Caco-2 (cell line): ENCODE measurements at regions not wholly inside any gene's neighbourhood (a gene's known extent, or its start where the extent isn't known, plus 50 kb on each side); places are given as distances from the start of the nearest gene placed in this dataset.

ENCODE experiments used
- BruUV-seq: library from RNA; stranded (reverse); fragments of 400-500 nt; replicated peaks from 2 replicates; lab custom pipeline; 2021; lab: Mats Ljungman, UMichigan
- CTCF ChIA-PET: fragments of 300-600 bp; sonication (Branson Sonifier 250); formaldehyde crosslinking; loops from one replicate; lab custom pipeline; 2022; ENCODE audit warnings: antibody characterized with exemption; lab: Charles Lee
- POLR2A ChIA-PET: fragments of 300-600 bp; sonication (Branson Sonifier 250); formaldehyde crosslinking; loops from one replicate; lab custom pipeline; 2022; ENCODE audit warnings: antibody characterized with exemption; lab: Charles Lee
- DNase-seq, 2 experiments: peaks; one replicate each; pipeline versions ENCODE4 v3.0.0 to v3.0.0-alpha.2; 2020 to 2022
- H3K27me3 ChIP-seq: replicated peaks from 2 replicates; pipeline ENCODE4 v1.6.0; 2011; ENCODE audit warnings: low read length; ENCODE audit not compliant: control insufficient read depth, insufficient read depth
- H3K36me3 ChIP-seq: 2 replicates; pipeline ENCODE4 v1.5.1; 2011; ENCODE audit warnings: low read length; ENCODE audit not compliant: control insufficient read depth, insufficient read depth
- H3K4me1 ChIP-seq: fragments of 250-450 bp; sonication (Bioruptor Pico); 2 replicates; pipeline ENCODE4 v1.5.1; 2020; ENCODE audit warnings: mild to moderate bottlenecking
- H3K4me3 ChIP-seq: 2 replicates; pipeline ENCODE4 v1.5.1; 2011; ENCODE audit warnings: low read depth, mild to moderate bottlenecking, control low read depth, low read length
- H3K9me3 ChIP-seq: fragments of 250-450 bp; sonication (Bioruptor Pico); 2 replicates; pipeline ENCODE4 v1.5.1; 2020; ENCODE audit warnings: mild to moderate bottlenecking, moderate library complexity
- H3K27ac Mint-ChIP-seq: one replicate; pipeline ENCODE4 v1.8.0; 2022; ENCODE audit warnings: mixed read lengths; ENCODE audit not compliant: unreplicated experiment
- H3K27me3 Mint-ChIP-seq: one replicate; pipeline ENCODE4 v1.8.0; 2022; ENCODE audit warnings: mixed read lengths; ENCODE audit not compliant: insufficient read depth, unreplicated experiment
- H3K36me3 Mint-ChIP-seq: one replicate; pipeline ENCODE4 v1.8.0; 2022; ENCODE audit warnings: mild to moderate bottlenecking, mixed read lengths; ENCODE audit not compliant: insufficient read depth, unreplicated experiment
- H3K4me1 Mint-ChIP-seq: one replicate; pipeline ENCODE4 v1.8.0; 2022; ENCODE audit warnings: low read depth, mixed read lengths; ENCODE audit not compliant: unreplicated experiment
- H3K4me3 Mint-ChIP-seq: one replicate; pipeline ENCODE4 v1.8.0; 2022; ENCODE audit warnings: mild to moderate bottlenecking, moderate library complexity, mixed read lengths; ENCODE audit not compliant: unreplicated experiment
- H3K9me3 Mint-ChIP-seq: one replicate; pipeline ENCODE4 v1.8.0; 2022; ENCODE audit warnings: mixed read lengths; ENCODE audit not compliant: unreplicated experiment
- intact Hi-C: fragments of 100-400 bp; cut with micrococcal nuclease; formaldehyde crosslinking; loops from one replicate; pipeline ENCODE4 v1.10.0; 2022; ENCODE audit not compliant: unreplicated experiment
- TF ChIP-seq, protein P1 (sequence below), 2 experiments: fragments of 200-600 bp in 1 of 2; IDR thresholded peaks; 1 replicate in 1 of 2; 2 replicates in 1 of 2; pipeline versions ENCODE4 v1.5.1 to v1.8.0; 2011 to 2022; ENCODE audit warnings: antibody characterized with exemption in 1 of 2, control low read depth in 1 of 2, inconsistent platforms in 1 of 2, low read depth in 1 of 2, low read length in 1 of 2, mild to moderate bottlenecking in 1 of 2, moderate library complexity in 1 of 2; ENCODE audit not compliant: insufficient read depth in 1 of 2, severe bottlenecking in 1 of 2, unreplicated experiment in 1 of 2

DNA sequence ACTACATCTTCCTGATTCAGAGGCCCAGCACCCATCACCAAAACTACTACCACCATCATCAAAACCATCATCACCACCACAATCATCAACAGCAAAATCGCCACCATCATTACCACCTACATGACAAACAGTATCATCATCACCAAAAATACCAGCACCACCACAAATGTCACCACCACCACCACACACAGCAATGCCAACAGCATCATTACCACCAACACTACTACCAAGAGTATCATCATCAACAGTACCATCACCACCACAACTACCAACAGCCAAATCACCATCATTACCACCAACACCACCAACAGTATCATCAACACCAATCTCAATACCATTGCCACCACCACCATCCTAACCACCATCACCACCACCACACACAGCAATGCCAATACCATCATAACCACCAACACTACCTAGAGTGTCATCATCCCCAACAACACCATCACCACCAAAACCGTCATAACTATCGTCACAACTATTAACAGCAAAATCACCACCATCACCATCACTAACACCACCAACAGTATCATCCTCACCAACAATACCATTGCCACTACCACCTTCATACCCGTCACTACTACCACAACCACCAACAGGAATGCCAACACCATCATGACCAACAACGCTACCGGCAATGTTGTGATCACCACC, 64.6 kb upstream of the TEX51 start:
- H3K27me3 ChIP-seq, result no peaks in the 10 kb centered on the region
- Mint-ChIP-seq H3K27ac (no peak overlapping the region), H3K36me3 (no peaks in the 10 kb centered on the region), H3K4me1 (no peaks in the 10 kb centered on the region), H3K9me3 (no peaks in the 10 kb centered on the region), H3K4me3 (no peak overlapping the region), H3K27me3 (peaks cover 11% of the 10 kb centered on the region)
- TF ChIP-seq, protein P1, sequence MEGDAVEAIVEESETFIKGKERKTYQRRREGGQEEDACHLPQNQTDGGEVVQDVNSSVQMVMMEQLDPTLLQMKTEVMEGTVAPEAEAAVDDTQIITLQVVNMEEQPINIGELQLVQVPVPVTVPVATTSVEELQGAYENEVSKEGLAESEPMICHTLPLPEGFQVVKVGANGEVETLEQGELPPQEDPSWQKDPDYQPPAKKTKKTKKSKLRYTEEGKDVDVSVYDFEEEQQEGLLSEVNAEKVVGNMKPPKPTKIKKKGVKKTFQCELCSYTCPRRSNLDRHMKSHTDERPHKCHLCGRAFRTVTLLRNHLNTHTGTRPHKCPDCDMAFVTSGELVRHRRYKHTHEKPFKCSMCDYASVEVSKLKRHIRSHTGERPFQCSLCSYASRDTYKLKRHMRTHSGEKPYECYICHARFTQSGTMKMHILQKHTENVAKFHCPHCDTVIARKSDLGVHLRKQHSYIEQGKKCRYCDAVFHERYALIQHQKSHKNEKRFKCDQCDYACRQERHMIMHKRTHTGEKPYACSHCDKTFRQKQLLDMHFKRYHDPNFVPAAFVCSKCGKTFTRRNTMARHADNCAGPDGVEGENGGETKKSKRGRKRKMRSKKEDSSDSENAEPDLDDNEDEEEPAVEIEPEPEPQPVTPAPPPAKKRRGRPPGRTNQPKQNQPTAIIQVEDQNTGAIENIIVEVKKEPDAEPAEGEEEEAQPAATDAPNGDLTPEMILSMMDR (IDR thresholded peaks at IDR 0.05; ENCODE audit: insufficient read depth in 1 of 2, low read depth in 1 of 2, low read length in 1 of 2, severe bottlenecking in 1 of 2, unreplicated experiment in 1 of 2), result no peak
- intact Hi-C loops, result no loop called here
- CTCF ChIA-PET, result no interaction called here
- no peak overlapping the region for H3K4me3 ChIP-seq
- no peak for DNase-seq
- no TSS peak for BruUV-seq
- H3K4me1 ChIP-seq, result no peaks in the 10 kb centered on the region
- peaks cover 3% of the 10 kb centered on the region; the same call in 1 of the 2 replicates for H3K9me3 ChIP-seq
- H3K36me3 ChIP-seq, result no peaks in the 10 kb centered on the region
- POLR2A ChIA-PET, result no interaction called here

DNA sequence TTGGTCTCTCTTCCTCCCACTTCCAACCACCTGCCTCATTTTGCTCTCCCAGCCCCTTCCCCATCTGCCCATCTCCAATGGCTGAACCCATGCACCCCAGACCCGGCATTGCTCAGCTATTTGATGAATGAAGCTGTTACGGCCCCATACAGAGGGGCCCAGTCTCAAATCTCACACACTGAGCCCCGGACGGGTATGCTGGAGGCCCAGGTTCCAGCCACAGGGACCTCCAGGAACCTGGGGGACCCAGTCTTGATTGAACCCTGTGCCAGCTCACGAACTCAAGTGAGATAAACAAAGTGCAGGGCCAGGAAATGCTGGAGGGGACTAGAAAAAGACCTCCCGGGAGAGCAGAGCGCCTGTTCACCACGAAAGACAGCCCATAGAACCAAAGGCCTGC, 63.4 kb upstream of the TEX51 start:
- CTCF ChIA-PET, result no interaction called here
- H3K27me3 ChIP-seq, result no peaks in the 10 kb centered on the region

DNA sequence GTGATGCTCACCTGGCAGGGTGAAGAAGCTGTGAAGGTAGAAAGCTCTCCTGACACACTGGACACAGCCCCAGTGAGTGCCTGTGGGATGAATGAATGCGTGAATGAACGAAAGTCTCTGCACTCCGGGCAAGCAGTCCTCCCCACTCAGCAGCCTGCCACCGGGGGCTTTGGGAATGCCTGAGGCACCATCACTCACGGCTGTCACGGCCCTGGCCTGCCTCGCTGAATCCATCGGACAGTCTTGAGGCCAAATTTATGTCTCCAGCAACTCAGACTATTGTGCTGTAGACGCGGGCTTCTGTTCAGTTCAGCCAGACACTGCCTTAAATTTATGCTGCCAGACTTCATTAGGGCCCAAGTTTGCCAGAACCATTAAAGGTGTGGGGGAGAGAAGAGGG, 62.9 kb upstream of the TEX51 start:
- POLR2A ChIA-PET, result no interaction called here
- no TSS peak for BruUV-seq
- H3K4me3 ChIP-seq, result no peak overlapping the region
- no peaks in the 10 kb centered on the region for H3K4me1 ChIP-seq
- peaks cover 18% of the 10 kb centered on the region for H3K27me3 Mint-ChIP-seq
- no peaks in the 10 kb centered on the region for H3K36me3 Mint-ChIP-seq
- peaks cover 3% of the 10 kb centered on the region; the same call in 1 of the 2 replicates for H3K9me3 ChIP-seq
- H3K27me3 ChIP-seq, result no peaks in the 10 kb centered on the region
- H3K36me3 ChIP-seq, result no peaks in the 10 kb centered on the region
- no peaks in the 10 kb centered on the region for H3K4me1 Mint-ChIP-seq
- no peak overlapping the region for H3K4me3 Mint-ChIP-seq
- DNase-seq, result no peak
- intact Hi-C loops, result no loop called here
- H3K27ac Mint-ChIP-seq, result no peak overlapping the region
- TF ChIP-seq, protein P1 (IDR thresholded peaks at IDR 0.05; ENCODE audit: insufficient read depth in 1 of 2, low read depth in 1 of 2, low read length in 1 of 2, severe bottlenecking in 1 of 2, unreplicated experiment in 1 of 2), result no peak
- CTCF ChIA-PET, result no interaction called here
- no peaks in the 10 kb centered on the region for H3K9me3 Mint-ChIP-seq

More for the DNA sequence above, 63.4 kb upstream of the TEX51 start:
- no TSS peak for BruUV-seq
- Histone ChIP-seq H3K4me3 (no peak overlapping the region), H3K4me1 (no peaks in the 10 kb centered on the region), H3K36me3 (no peaks in the 10 kb centered on the region), H3K9me3 (peaks cover 3% of the 10 kb centered on the region; the same call in 1 of the 2 replicates)
- Mint-ChIP-seq H3K9me3 (no peaks in the 10 kb centered on the region), H3K4me1 (no peaks in the 10 kb centered on the region), H3K27me3 (peaks cover 17% of the 10 kb centered on the region), H3K4me3 (no peak overlapping the region), H3K27ac (no peak overlapping the region), H3K36me3 (no peaks in the 10 kb centered on the region)
- no peak for DNase-seq
- TF ChIP-seq, protein P1 (IDR thresholded peaks at IDR 0.05; ENCODE audit: insufficient read depth in 1 of 2, low read depth in 1 of 2, low read length in 1 of 2, severe bottlenecking in 1 of 2, unreplicated experiment in 1 of 2), result no peak
- POLR2A ChIA-PET, result no interaction called here
- intact Hi-C loops, result no loop called here
